ENCODE measurements at regions not wholly inside any gene's neighbourhood (a gene's known extent, or its start where the extent isn't known, plus 50 kb on each side); places are given as distances from the start of the nearest gene placed in this dataset.
"Not testable (repeated sequence)": the region's sequence is repeated elsewhere in the genome, so short reads cannot be mapped to it uniquely, and the experiment has no call there.

GRCh38 chr12:83659321-83659720 is 972.6 kb downstream of the TMTC2 start:
- DNase-seq: no peak

- no peak for DNase-seq
Measured at GRCh38 chr12:83656004-83656403, 969.3 kb downstream of the TMTC2 start.

GRCh38 chr12:83642205-83642604 is 955.5 kb downstream of the TMTC2 start:
- DNase-seq: no peak

- DNase-seq: no peak
Measured at GRCh38 chr12:83641789-83642188, 955.1 kb downstream of the TMTC2 start.

- DNase-seq: no peak
Measured at GRCh38 chr12:83634726-83635267, 948.1 kb downstream of the TMTC2 start.

GRCh38 chr12:83630526-83630925 is 943.8 kb downstream of the TMTC2 start:
- DNase-seq: no peak

- no peak for DNase-seq
Measured at GRCh38 chr12:83629931-83630330, 943.2 kb downstream of the TMTC2 start.

- no peak for DNase-seq
Measured at GRCh38 chr12:83622205-83622604, 935.5 kb downstream of the TMTC2 start.

- DNase-seq: no peak
Measured at GRCh38 chr12:83619973-83620372, 933.3 kb downstream of the TMTC2 start.

GRCh38 chr12:83615152-83615551 is 928.4 kb downstream of the TMTC2 start:
- DNase-seq: no peak

- no peak for DNase-seq
Measured at GRCh38 chr12:83613586-83614110, 926.9 kb downstream of the TMTC2 start.

- no peak for DNase-seq
Measured at GRCh38 chr12:83603106-83603505, 916.4 kb downstream of the TMTC2 start.

- no peak for DNase-seq
Measured at GRCh38 chr12:83575326-83575725, 888.6 kb downstream of the TMTC2 start.

- no peak for DNase-seq
Measured at GRCh38 chr12:83574142-83574541, 887.4 kb downstream of the TMTC2 start.

- DNase-seq: no peak
Measured at GRCh38 chr12:83573671-83574070, 887.0 kb downstream of the TMTC2 start.

GRCh38 chr12:83559650-83560049 is 872.9 kb downstream of the TMTC2 start:
- no peak for DNase-seq

GRCh38 chr12:83556040-83556439 is 869.3 kb downstream of the TMTC2 start:
- DNase-seq: not testable (repeated sequence)

GRCh38 chr12:83541446-83541845 is 854.7 kb downstream of the TMTC2 start:
- no peak for DNase-seq

- no peak for DNase-seq
Measured at GRCh38 chr12:83538361-83538965, 851.8 kb downstream of the TMTC2 start.

- DNase-seq: no peak
Measured at GRCh38 chr12:83537428-83538053, 850.8 kb downstream of the TMTC2 start.

- DNase-seq: no peak
Measured at GRCh38 chr12:83536496-83536895, 849.8 kb downstream of the TMTC2 start.

GRCh38 chr12:83528571-83528970 is 841.9 kb downstream of the TMTC2 start:
- DNase-seq: no peak

GRCh38 chr12:83527810-83528209 is 841.1 kb downstream of the TMTC2 start:
- DNase-seq: no peak

- DNase-seq: no peak
Measured at GRCh38 chr12:83515306-83516026, 828.8 kb downstream of the TMTC2 start.

Measured in NCI-H187 treated with DMSO at 0.1 percent for 48 hours (cell line).